Activated CD4-positive, alpha-beta memory T cell treated with anti-CD3 and anti-CD28 coated beads, Interleukin-2, amount 10 ng/mL, durations not matched to agents 7 days and 5 days (primary cell): ENCODE measurements at regions not wholly inside any gene's neighbourhood (a gene's known extent, or its start where the extent isn't known, plus 50 kb on each side); places are given as distances from the start of the nearest gene placed in this dataset.

ENCODE experiments used
- CTCF ChIA-PET: fragments of 350-600 bp; sonication (Branson Sonifier 250); formaldehyde crosslinking; loops from one replicate; lab custom pipeline; 2021; ENCODE audit warnings: antibody characterized with exemption, inconsistent platforms; lab: Charles Lee
- POLR2A ChIA-PET: fragments of 350-600 bp; sonication (Branson Sonifier 250); formaldehyde crosslinking; loops from one replicate; lab custom pipeline; 2021; ENCODE audit warnings: antibody characterized with exemption; lab: Charles Lee
- DNase-seq: peaks from one replicate; pipeline ENCODE4 v3.0.0-alpha.2; 2020
- H3K27ac Mint-ChIP-seq: one replicate; pipeline ENCODE4 v1.8.0; 2021; ENCODE audit warnings: mild to moderate bottlenecking, mixed read lengths
- H3K27me3 Mint-ChIP-seq: one replicate; pipeline ENCODE4 v1.8.0; 2021; ENCODE audit warnings: mixed read lengths
- H3K36me3 Mint-ChIP-seq: one replicate; pipeline ENCODE4 v1.8.0; 2021; ENCODE audit warnings: low read depth, mixed read lengths
- H3K4me1 Mint-ChIP-seq: one replicate; pipeline ENCODE4 v1.8.0; 2021; ENCODE audit warnings: mixed read lengths
- H3K4me3 Mint-ChIP-seq: one replicate; pipeline ENCODE4 v1.8.0; 2021; ENCODE audit warnings: mild to moderate bottlenecking, mixed read lengths
- H3K9me3 Mint-ChIP-seq: one replicate; pipeline ENCODE4 v1.8.0; 2021; ENCODE audit warnings: mixed read lengths

GRCh38 chr22:46098525-46099475 is 51.5 kb upstream of the PPARA start:
- Mint-ChIP-seq H3K4me3 (no peak overlapping the region), H3K4me1 (no peaks in the 10 kb centered on the region), H3K36me3 (no peaks in the 10 kb centered on the region), H3K27me3 (no peaks in the 10 kb centered on the region), H3K27ac (no peak overlapping the region), H3K9me3 (no peaks in the 10 kb centered on the region)
- no peak for DNase-seq
- ChIA-PET POLR2A (no interaction called here), CTCF (no interaction called here)

DNA sequence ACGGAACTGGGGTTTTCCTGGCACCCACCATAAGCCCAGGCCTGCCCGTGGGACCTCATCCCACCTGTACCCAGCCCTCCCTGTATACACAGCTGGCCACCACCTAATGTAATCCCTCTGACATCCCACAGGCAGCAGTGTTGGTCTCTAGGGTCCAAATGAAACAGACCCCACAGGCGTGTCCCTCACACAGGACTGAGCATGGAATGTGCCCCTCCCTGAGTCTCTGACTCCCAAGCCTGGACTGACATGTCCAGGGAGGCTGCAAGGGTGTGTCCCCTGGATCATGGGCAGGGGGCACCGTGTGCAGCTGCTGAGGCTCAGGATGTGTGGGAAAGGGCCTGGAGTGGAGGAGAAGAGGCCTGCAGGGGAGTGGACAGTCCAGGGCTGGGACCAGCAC is 50.6 kb upstream of the PPARA start:
- Mint-ChIP-seq H3K4me3 (no peak overlapping the region), H3K9me3 (no peaks in the 10 kb centered on the region), H3K27me3 (no peaks in the 10 kb centered on the region), H3K36me3 (no peaks in the 10 kb centered on the region), H3K4me1 (no peaks in the 10 kb centered on the region), H3K27ac (no peak overlapping the region)
- DNase-seq = no peak
- POLR2A ChIA-PET = no interaction called here
- CTCF ChIA-PET = no interaction called here

DNA sequence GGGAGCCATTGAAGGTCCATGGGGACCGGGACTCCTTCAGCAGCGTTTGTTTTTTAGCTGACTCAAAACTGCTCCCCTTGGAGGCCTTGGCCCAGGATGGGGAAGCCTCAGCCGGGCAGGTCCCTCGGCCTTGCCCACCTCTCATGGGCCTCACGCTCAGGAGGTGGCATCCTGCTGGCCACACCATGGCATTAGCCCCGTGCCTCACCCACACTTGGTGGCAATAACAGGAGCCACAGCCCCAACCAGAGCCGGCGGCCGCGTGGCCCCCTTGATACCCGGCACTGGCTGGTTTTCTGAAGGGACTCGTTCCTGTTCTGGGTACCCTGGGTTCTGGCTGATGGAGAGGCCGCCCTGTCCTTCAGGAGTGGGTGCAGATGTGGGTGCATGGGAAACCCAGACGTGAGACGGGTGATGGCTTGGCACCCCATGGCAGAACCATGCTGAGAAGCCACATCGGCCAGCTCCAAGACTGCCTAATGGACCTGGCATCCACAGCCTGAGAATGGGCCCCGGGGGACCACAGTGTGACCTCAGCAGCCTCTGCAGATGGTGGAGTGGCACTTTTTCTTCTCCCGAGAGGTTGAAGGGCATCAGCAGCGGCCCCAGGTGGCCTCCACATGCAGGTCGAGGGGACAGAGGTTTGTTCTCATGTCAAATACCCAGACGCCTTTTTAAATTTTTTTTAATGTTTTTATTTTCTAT is 49.8 kb upstream of the PPARA start:
- Mint-ChIP-seq H3K9me3 (no peaks in the 10 kb centered on the region), H3K4me1 (no peaks in the 10 kb centered on the region), H3K27ac (no peak overlapping the region), H3K27me3 (no peaks in the 10 kb centered on the region), H3K4me3 (no peak overlapping the region), H3K36me3 (no peaks in the 10 kb centered on the region)
- no peak for DNase-seq
- ChIA-PET POLR2A (no interaction called here), CTCF (no interaction called here)
